ENCODE measurements at regions not wholly inside any gene's neighbourhood (a gene's known extent, or its start where the extent isn't known, plus 50 kb on each side); places are given as distances from the start of the nearest gene placed in this dataset.

- TF ChIP-seq CTCF (IDR thresholded peaks at IDR 0.05) (no peak), POLR2A (IDR thresholded peaks at IDR 0.05) (no peak)
Observed at GRCh38 chr14:53331921-53332320, 178.8 kb upstream of the DDHD1 start.
